ENCODE measurements at regions not wholly inside any gene's neighbourhood (a gene's known extent, or its start where the extent isn't known, plus 50 kb on each side); places are given as distances from the start of the nearest gene placed in this dataset.

DNA sequence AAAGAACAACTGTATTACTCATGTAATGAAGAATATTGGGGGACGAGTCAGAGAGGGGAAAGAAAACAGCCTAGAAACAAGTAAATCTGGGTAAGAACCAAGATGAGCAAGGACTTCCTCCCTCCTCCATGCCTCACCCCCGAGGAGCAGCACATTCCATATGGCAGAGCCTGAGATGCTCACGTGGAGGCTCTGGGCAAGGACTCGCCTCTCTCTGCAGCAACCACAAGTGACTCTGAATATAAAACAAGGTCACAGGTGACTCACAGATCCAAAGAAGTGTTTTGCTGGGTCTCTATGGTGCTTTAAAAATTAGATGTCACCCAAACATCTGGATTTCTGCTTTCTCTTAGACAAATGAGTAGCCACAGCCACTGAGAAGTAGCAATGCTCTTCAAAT, 453.0 kb upstream of the SULF2 start:
- TF ChIP-seq, protein P1, sequence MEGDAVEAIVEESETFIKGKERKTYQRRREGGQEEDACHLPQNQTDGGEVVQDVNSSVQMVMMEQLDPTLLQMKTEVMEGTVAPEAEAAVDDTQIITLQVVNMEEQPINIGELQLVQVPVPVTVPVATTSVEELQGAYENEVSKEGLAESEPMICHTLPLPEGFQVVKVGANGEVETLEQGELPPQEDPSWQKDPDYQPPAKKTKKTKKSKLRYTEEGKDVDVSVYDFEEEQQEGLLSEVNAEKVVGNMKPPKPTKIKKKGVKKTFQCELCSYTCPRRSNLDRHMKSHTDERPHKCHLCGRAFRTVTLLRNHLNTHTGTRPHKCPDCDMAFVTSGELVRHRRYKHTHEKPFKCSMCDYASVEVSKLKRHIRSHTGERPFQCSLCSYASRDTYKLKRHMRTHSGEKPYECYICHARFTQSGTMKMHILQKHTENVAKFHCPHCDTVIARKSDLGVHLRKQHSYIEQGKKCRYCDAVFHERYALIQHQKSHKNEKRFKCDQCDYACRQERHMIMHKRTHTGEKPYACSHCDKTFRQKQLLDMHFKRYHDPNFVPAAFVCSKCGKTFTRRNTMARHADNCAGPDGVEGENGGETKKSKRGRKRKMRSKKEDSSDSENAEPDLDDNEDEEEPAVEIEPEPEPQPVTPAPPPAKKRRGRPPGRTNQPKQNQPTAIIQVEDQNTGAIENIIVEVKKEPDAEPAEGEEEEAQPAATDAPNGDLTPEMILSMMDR (IDR thresholded peaks at IDR 0.05), result no peak
- no peak for TF ChIP-seq POLR2A (IDR thresholded peaks at IDR 0.05)
